HG02678 (cell line): ENCODE measurements at regions not wholly inside any gene's neighbourhood (a gene's known extent, or its start where the extent isn't known, plus 50 kb on each side); places are given as distances from the start of the nearest gene placed in this dataset.
"Not testable (repeated sequence)": the region's sequence is repeated elsewhere in the genome, so short reads cannot be mapped to it uniquely, and the experiment has no call there.

Experiments used
- ATAC-seq: cut with Tn5 transposase; IDR thresholded peaks from one replicate; pipeline ENCODE4 v1.9.1; 2021; ENCODE audit warnings: mild to moderate bottlenecking, moderate library complexity; ENCODE audit not compliant: unreplicated experiment

- no peak for ATAC-seq
These were observed 71.6 kb downstream of the TFAP2A start for GRCh38 chr6:10343320-10343719.

GRCh38 chr6:10341605-10342004 is 73.3 kb downstream of the TFAP2A start:
- no peak for ATAC-seq

GRCh38 chr6:10338151-10338550 is 76.7 kb downstream of the TFAP2A start:
- ATAC-seq, result no peak

GRCh38 chr6:10337376-10337775 is 77.5 kb downstream of the TFAP2A start:
- not testable (repeated sequence) for ATAC-seq

- ATAC-seq, result no peak
These were observed 82.8 kb downstream of the TFAP2A start for GRCh38 chr6:10332111-10332510.

GRCh38 chr6:10331334-10331968 is 83.4 kb downstream of the TFAP2A start:
- no peak for ATAC-seq

GRCh38 chr6:10330515-10330914 is 84.4 kb downstream of the TFAP2A start:
- ATAC-seq, result no peak

GRCh38 chr6:10323018-10323417 is 91.9 kb downstream of the TFAP2A start:
- no peak for ATAC-seq

- no peak for ATAC-seq
These were observed 94.6 kb downstream of the TFAP2A start for GRCh38 chr6:10320291-10320690.

- no peak for ATAC-seq
These were observed 98.5 kb downstream of the TFAP2A start for GRCh38 chr6:10316373-10316721.

- no peak for ATAC-seq
These were observed 99.1 kb downstream of the TFAP2A start for GRCh38 chr6:10315658-10316372.

GRCh38 chr6:10315034-10315433 is 99.8 kb downstream of the TFAP2A start:
- ATAC-seq, result no peak

GRCh38 chr6:10314163-10314955 is 100.5 kb downstream of the TFAP2A start:
- no peak for ATAC-seq

- ATAC-seq, result no peak
These were observed 101.1 kb downstream of the TFAP2A start for GRCh38 chr6:10313799-10314162.

GRCh38 chr6:10312445-10312844 is 102.4 kb downstream of the TFAP2A start:
- ATAC-seq, result no peak

- not testable (repeated sequence) for ATAC-seq
These were observed 103.1 kb downstream of the TFAP2A start for GRCh38 chr6:10311546-10312405.

- ATAC-seq, result no peak
These were observed 104.0 kb downstream of the TFAP2A start for GRCh38 chr6:10310826-10311225.

GRCh38 chr6:10310330-10310653 is 104.6 kb downstream of the TFAP2A start:
- no peak for ATAC-seq

- no peak for ATAC-seq
These were observed 105.2 kb downstream of the TFAP2A start for GRCh38 chr6:10309457-10310329.

GRCh38 chr6:10307476-10307875 is 107.4 kb downstream of the TFAP2A start:
- no peak for ATAC-seq
